Activated CD8-positive, alpha-beta memory T cell treated with anti-CD3 and anti-CD28 coated beads for 36 hours (primary cell): ENCODE measurements at regions not wholly inside any gene's neighbourhood (a gene's known extent, or its start where the extent isn't known, plus 50 kb on each side); places are given as distances from the start of the nearest gene placed in this dataset.

Experiments
- CTCF ChIA-PET: fragments of 350-600 bp; sonication (Branson Sonifier 250); formaldehyde crosslinking; loops from one replicate; lab custom pipeline; 2021; ENCODE audit warnings: antibody characterized with exemption; lab: Charles Lee
- POLR2A ChIA-PET: fragments of 350-600 bp; sonication (Branson Sonifier 250); formaldehyde crosslinking; loops from one replicate; lab custom pipeline; 2021; ENCODE audit warnings: antibody characterized with exemption; lab: Charles Lee

DNA sequence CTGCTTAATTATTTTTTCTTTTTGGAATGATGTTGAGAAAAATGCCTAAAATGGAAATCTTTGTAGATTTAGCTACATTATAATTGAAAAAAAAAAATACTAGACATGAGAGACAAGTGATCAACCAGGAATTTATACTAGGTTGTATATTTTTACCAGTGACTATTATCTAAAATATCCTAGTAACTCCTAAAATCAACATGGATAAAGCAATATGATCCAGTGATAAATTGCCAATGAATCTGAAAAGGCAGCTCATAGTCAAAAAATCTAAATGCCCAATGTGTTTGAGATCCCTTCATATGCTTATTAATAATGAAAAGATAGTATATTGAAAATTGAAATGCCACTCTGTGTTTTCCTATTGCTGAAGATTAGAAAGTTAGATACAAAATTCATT, 778.2 kb downstream of the MTRR start:
- POLR2A ChIA-PET, result no interaction called here
- CTCF ChIA-PET, result no interaction called here

DNA sequence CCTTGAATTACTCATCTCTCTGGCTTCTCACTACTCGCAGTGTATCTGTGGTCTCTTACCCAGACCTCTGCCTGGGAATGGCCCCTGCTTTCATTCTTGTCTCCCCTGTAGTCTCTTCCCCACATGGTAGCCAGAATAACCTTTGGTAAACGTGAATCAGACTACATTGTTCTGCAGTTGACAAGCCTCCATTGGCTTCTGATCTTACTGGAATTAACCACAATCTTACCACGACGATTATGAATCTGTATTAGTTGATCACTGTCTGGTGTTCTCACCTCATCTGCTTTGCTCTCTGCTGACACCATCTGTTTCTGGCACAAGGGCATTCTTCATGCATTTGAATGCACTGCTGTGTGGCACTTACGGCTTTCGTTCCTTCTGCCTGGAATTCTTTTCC, 781.2 kb downstream of the MTRR start:
- ChIA-PET POLR2A (no interaction called here), CTCF (no interaction called here)

DNA sequence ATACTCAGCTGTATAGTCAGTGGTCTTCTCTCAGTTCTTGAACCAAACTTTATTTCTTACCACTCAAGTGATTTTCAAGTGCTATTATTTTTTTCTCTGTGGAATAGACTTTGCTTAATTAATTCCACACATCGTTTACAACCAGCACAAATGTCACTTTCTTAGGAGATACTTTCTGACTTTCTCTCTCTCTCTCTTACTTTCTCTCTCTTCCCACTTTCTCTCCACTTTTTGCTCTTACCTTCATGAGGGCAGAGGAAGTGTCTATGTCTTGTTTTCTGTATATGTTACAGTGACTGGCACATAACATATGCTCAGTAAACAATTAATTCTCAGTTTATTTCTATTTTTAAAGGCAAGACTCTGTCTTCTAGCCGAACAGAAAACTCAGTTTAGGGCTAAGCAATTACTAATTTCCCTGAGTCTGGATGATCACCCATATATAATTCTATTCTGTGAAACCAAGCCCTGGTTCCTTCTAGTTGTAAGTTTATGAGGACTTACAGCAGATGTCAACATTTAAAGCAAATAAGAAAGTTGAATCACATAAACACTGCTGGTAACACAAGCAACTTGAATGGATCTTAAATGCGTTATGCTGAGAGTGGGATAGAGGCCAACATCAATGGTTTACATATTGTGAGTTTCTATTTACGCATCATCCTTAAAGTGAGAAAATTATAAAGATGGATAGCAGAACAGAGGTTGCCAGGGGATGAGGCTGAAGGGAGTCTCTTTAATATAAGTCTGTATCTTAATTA, 791.4 kb downstream of the MTRR start:
- ChIA-PET POLR2A (no interaction called here), CTCF (interaction anchor here (0.6 kb wide), 1 partner anchor 8 kb away, joined by 6 read pairs; no protein-coding TSS in a partner anchor)

DNA sequence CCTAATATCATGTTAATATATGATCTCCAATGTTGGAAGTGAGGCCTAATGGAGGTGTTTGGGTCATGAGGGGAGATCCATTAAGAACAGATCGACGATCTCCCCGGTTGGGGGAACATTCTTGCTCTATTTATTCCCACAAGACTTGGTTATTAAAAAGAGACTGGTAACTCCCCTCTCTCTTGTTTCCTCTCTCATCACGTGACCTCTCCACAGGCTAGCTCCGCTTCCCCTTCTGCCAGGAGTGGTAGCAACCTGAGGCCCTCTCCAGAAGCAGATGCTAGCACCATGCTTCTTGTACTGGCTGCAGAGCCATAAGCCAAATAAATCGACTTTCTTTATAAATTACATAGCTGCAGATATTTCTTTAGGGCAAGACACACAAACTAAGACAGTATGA, 794.4 kb downstream of the MTRR start:
- ChIA-PET POLR2A (no interaction called here), CTCF (no interaction called here)

DNA sequence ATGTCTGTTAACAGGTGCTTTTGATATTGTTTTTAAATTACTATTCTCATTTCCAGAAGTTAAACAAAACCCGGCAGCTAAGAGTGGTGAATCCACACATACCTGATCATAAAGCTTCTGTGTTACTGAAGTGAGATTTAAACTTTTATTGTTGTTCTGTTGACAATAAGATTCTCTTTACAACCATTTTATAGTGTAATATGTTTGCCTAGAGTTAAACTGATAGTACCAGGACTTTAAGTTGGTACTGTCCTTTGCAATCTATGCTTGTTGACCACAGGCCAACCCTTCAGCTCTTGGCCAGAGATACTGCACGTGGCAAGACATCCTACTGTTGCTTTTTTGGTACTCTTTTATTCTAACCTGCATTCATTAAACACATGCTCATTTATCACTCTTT, 806.2 kb downstream of the MTRR start:
- ChIA-PET POLR2A (no interaction called here), CTCF (no interaction called here)

DNA sequence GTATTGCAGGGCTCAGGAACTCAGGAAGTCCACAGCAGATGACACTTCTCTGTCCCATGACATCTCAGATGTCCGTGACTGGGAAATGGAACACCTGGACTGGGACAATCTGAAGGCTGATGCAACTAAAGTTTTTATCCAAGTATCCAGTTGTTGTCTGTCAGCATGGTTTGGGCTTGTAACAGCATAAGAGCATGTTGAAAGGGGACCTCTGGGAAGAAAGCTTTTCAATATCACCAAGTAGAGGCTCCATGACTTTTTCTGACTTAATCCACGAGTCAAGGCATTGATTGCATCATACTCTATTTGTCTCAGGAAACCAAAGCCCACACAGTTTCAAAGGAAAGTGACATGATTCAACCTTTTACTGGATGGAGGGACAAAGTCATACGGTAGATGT, 807.7 kb downstream of the MTRR start:
- POLR2A ChIA-PET, result no interaction called here
- CTCF ChIA-PET, result no interaction called here

DNA sequence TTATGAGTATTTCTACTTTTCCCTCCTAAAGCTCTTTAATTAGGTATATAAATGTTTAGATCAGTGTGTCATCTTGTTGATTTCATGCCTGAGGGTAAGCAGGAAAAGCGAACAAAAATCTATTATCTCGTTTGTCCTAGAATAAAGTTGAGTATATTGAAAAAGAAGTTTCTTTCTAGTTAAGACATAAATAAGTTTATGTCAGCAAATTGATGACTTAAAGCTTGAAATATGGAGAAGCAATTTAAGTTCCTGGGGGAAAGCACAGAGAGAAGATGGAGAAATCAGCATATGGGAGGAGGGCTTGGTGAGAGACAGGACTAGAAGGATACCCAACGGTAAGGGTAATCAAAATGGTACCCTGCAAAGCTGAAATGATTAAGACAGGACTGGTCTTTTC, 813.4 kb downstream of the MTRR start:
- ChIA-PET POLR2A (no interaction called here), CTCF (no interaction called here)

DNA sequence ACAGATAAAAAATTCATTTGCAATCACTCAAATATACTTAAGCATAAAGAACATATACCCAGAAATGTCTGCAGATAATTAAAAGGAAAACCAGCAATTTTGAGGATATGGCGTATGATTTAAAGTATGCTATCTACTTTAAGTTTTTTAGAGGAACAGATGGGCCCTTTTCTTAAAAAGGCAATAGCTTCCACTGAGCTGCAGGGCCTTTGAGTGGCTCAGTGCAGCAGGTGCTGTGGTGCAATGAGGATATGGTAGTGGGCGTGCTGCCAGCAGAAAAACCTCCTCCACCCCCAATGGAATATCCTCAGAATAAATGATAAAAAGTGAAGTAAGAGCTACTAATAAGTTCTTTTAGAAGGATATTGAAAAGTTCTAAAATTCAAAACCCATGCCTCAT, 814.5 kb downstream of the MTRR start:
- POLR2A ChIA-PET, result no interaction called here
- CTCF ChIA-PET, result no interaction called here

DNA sequence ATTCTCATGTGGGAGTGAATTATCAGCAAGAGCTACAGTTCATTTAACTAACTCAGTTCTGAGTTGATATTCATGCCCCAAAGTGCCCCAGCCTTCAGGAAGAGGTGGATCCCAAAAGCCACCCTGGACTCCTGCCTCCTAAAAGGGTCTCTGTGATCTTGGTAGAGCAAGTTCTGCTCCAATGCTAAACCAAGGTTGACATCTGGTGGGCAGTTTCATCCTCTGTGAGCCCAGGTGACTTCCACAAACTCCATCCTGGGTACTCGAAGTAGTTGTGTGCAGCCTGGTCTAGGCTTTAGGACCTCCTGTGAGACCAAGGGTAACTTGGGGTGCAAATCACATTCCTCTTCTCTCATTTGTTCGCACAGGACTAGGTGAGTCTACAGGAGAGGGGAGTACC, 816.8 kb downstream of the MTRR start:
- CTCF ChIA-PET, result no interaction called here
- POLR2A ChIA-PET, result no interaction called here

DNA sequence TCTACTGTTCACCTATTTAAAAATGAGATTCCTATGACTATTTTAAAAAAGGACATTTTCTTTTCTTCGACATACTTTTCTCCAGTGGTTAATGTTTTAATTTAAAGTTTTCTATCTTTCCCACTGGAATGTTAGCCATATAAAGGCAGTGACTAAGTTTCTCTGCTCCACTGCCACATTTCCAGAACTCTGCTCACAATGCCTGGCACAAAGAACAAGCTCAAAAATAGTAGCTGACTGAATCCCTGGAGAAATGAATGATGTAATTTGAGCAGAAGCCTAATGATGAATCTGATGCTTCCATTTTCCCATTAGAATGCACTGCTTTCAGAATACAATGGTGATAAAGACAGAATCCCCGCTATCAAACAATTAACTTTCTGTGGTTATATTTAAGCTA, 817.8 kb downstream of the MTRR start:
- CTCF ChIA-PET, result no interaction called here
- POLR2A ChIA-PET, result no interaction called here

DNA sequence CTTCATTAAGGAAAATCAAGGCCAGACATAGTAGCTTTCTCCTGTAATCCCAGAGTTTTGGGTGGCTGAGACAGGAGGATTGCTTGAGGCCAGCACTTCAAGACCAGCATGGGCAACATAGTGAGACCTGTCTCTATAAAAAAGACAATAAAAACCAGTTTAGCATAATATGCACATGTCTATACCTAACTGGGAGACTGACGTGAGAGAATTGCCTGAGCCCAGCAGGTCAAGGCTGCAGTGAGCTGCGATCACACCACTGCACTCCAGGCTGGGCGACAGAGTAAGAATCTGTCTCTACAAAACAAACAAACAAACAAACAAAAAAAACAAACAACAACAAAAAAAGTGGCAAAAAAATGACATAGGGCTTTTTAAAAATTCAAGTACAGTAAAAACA, 820.8 kb downstream of the MTRR start:
- ChIA-PET CTCF (no interaction called here), POLR2A (no interaction called here)

DNA sequence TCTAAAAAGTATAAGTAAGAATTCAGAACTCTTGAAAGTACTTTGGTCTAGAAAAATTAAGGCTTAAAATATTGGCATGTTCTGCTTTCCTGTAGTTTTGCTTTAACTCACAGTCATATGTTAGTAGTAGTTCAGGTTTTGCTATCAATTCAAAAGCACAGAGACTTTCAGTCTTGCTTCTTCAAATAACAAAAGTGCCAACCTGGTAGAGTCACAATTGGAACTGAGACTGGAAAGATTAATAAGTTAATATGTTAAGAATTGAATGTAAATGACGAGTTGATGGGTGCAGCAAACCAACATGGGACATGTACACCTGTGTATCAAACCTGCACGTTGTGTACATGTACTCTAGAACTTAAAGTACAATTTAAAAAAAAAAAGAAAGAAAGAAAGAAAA, 822.3 kb downstream of the MTRR start:
- ChIA-PET POLR2A (no interaction called here), CTCF (no interaction called here)

DNA sequence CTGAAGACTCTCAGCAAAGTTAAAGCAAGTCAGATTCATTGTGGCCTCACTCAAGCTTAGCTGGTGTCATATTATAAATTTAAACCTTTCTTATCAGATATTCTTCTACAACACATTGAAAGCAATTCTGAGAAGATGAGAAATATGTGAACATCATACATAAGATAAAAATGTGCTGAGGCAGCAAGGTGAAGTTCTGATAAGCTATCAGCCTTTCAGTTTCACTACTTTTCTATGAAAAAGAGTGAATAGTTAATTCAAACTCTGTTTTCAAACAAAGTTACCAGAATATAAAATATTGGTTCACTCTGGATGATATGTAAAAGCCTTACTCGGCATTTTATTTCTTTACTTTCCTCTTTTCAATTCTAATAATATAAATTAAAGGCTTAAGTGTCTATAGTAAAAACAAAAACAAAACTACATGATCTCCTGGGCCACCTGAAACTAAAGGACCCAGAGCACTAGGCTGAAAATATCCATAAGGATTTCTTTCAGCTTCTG, 824.4 kb downstream of the MTRR start:
- POLR2A ChIA-PET, result no interaction called here

DNA sequence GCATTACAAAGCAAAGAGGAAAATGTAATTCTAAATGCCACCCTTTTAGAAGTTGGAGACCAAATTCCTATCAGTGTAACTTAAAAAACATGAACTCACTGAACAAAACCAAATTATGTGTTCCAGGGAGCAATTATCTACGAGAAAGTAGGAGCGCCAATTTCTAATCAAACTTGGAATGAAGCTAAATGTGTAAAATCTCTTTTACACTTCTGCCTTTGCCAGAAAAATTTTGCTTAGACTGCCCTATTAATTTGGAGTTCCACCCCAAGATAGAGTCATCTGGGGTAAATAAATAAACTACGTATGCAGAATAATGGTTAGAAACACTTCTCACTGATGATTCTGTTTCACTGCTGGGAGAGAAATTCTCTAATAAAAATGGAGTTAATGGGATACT, 825.6 kb downstream of the MTRR start:
- ChIA-PET CTCF (no interaction called here), POLR2A (no interaction called here)

More for the DNA sequence above, 824.4 kb downstream of the MTRR start:
- CTCF ChIA-PET, result no interaction called here

DNA sequence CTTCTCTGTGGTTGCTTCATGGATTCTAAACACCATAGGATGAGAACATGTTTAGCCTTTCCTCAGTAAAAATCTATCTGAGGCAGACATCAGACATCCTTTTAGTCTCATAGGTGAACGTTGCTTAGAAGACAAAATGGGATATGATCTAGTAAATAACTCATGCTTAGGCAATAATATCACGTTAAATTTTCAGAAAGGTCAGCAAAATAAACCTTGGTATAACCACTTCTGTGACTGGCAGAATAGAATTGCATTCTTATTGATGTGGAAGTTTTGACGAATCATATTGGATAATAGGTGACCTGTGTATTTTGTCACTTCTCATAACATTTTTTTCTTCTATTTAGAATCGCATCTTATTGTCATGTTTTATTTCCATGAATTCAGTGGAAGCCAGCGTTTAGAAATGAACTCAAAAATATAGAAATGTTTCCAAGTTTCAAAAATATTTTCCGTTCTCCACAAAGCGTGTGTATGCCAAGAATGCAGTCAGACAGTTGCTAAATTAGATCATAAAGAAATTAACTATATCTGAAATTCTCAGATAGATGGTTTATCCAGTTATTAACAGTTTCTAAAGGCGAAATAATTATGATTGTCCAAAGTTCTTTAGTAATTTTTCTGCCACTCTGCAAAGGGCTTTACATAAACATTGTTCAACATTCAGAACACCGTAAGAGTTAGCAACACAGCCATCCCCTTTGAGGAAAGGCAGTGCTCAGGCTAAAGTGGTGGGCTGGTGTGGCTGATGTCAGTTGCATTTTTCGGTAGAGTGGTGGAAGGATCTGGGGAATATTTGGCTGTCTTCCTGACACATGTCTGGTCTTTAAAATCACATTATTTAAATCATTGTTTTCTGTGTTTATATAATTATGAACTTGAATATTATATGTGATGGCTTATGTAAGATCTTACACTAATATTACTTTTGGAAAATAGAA, 827.2 kb downstream of the MTRR start:
- ChIA-PET CTCF (no interaction called here), POLR2A (no interaction called here)

DNA sequence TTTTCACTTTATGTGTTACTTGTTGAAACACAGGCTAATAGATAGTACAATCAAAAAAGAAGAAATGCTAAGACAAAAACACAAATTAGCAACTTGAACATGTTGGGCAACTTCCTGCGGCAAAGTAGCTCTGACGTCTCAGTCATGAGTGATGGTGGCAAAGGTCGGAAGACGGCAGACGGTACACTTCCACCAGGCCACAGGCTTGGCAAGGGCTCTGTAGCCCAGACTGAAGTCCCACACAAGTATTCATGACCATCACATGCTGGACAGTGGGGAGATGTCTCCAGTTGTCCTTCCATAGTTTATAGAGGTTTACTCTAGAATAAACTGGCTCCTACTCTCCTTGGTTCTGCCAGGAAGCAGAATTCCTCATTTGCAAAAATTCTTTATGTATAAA, 831.3 kb downstream of the MTRR start:
- ChIA-PET POLR2A (no interaction called here), CTCF (no interaction called here)

DNA sequence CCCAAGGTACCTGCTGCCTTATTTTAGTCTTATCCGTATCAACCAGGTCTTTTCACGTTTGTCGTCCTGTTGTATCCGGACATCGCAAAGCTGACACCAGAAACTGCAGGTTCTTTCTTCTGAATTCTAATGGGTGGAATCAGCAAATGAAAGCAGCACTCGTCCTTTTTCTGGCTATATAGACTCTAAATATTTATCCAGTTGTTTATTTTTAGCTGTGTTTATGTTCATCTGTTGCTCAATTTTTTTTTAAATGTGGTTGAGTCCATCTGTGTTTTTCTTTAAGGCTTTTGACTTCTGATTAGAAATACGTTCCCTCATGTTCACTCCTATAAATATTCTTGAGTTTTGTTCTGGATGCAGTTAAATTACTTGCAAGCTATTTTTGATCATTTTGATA, 831.7 kb downstream of the MTRR start:
- ChIA-PET CTCF (no interaction called here), POLR2A (no interaction called here)

DNA sequence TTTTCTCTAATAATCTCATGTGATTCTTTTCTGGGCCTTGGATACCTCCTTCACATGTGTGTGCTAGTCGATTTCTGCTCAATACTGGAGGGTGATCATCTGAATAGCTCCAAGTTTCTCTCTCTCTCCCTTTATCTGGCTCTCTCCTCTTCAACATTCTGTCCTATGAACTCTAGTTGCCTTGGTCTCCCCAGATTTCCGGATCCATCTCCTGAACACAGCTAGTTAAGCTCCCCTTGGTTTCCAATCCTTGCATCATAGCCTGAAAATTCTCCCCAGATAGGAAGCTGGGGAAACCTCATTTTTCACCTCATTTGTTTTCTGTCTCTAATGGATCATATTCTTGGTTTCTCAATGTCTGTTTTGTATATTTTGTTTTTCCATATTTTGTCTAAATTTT, 832.3 kb downstream of the MTRR start:
- CTCF ChIA-PET, result no interaction called here
- POLR2A ChIA-PET, result no interaction called here

DNA sequence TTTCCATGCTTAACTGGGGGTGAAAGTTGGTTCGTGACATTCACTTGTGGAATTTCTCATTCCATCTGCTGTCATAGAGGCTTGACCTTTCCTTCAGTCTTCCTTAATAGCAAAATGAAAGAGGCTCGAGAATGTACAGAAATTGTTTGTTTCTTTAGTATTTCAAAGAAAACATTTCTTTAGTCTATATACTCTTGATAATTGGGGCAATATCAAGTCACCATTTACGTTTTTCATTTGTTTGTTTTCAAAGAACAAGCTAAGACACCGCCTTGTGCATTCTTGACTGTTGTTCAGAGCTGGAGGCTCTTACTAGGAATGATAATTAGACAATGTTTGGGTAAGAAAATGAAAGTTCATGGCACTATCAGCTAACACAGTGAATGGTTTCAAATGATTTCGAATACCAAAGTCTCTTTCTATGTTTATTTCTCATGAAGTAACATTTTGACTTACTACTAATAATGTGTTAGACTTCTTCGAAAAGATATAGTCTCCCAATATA, 835.4 kb downstream of the SEMA5A start:
- ChIA-PET POLR2A (no interaction called here), CTCF (no interaction called here)

DNA sequence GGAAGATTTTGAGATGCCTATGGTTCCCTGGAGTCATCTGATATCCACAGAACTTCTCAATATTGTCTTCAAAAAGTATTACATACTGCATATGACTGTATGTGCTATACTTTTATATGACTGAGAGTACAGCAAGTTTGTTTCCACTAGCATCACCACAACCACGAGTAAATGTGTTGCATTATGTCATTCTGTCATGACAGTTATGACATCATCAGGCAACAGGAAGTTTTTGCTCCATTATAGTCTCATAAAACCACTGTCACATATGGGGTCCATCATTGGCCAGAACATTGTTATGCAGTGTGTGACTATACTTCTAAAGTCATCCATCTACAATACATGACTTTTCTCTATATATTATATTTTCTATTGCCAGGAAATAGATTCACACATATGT, 831.7 kb downstream of the SEMA5A start:
- ChIA-PET CTCF (no interaction called here), POLR2A (no interaction called here)

DNA sequence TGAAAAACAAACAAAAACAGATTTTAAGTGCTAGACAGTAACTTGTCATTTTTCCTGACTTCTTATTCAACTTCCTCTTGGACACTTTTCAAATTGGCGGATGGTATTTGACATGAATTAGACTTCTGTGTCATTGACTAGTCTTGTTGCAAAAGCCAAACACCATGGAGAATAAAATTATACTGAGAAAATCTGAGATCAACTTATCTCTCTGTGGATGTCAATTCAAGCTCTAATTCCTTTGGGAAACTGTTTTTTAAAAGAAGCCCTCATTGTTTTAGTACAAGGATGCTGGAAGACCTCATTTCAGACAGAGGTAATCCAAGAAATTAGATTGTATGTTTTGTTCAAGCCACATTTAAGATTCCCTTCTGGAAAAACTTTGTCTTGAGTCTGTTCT, 831.0 kb downstream of the SEMA5A start:
- POLR2A ChIA-PET, result no interaction called here
- CTCF ChIA-PET, result no interaction called here
